Esophagus muscularis mucosa (tissue), 4 donors: ENCODE measurements at regions not wholly inside any gene's neighbourhood (a gene's known extent, or its start where the extent isn't known, plus 50 kb on each side); places are given as distances from the start of the nearest gene placed in this dataset.

Experiments used
- CTCF ChIP-seq, 3 experiments: fragments of 200-600 bp in 2 of 3; fragments of 450-650 bp in 1 of 3; sonication (generic) in 2 of 3; IDR thresholded peaks; one replicate each; pipeline ENCODE4 v1.5.1; 2017 to 2019; ENCODE audit warnings: antibody characterized with exemption in 3 of 3, mild to moderate bottlenecking in 2 of 3, moderate library complexity in 1 of 3
- EP300 ChIP-seq: sonication (generic); formaldehyde crosslinking; IDR thresholded peaks from one replicate; pipeline ENCODE4 v1.6.1; 2017; ENCODE audit warnings: antibody characterized with exemption
- POLR2A ChIP-seq: fragments of 450-650 bp; IDR thresholded peaks from one replicate; pipeline ENCODE4 v1.6.1; 2017; ENCODE audit warnings: antibody characterized with exemption, moderate library complexity, mild to moderate bottlenecking, low read depth
- POLR2AphosphoS5 ChIP-seq, 2 donors: sonication (generic); formaldehyde crosslinking; IDR thresholded peaks; one replicate each; pipeline ENCODE4 v1.6.1; 2017; ENCODE audit warnings: antibody characterized with exemption in 2 of 2

GRCh38 chr1:221888218-221888617, 146.3 kb upstream of the DUSP10 start:
- TF ChIP-seq CTCF (IDR thresholded peaks at IDR 0.05) (no peak), POLR2AphosphoS5 (IDR thresholded peaks at IDR 0.05) (no peak), POLR2A (no peak), EP300 (no peak)
